Suprapubic skin (tissue), 4 donors: ENCODE measurements at regions not wholly inside any gene's neighbourhood (a gene's known extent, or its start where the extent isn't known, plus 50 kb on each side); places are given as distances from the start of the nearest gene placed in this dataset.

Experiments used
- DNase-seq, 2 donors: peaks; one replicate each; pipeline ENCODE4 v3.0.0-alpha.2; 2019; ENCODE audit warnings: low spot score in 2 of 2
- H3K27ac ChIP-seq: fragments of 200-600 bp; sonication (generic); one replicate; pipeline ENCODE4 v1.5.1; 2019
- H3K27me3 ChIP-seq: fragments of 200-600 bp; sonication (generic); one replicate; pipeline ENCODE4 v1.5.1; 2019
- H3K36me3 ChIP-seq: fragments of 200-600 bp; sonication (generic); one replicate; pipeline ENCODE4 v1.5.1; 2019
- H3K4me1 ChIP-seq: fragments of 200-600 bp; sonication (generic); one replicate; pipeline ENCODE4 v1.5.1; 2019
- H3K4me3 ChIP-seq: fragments of 200-600 bp; sonication (generic); one replicate; pipeline ENCODE4 v1.5.1; 2019; ENCODE audit warnings: mild to moderate bottlenecking
- H3K9me3 ChIP-seq: fragments of 200-600 bp; sonication (generic); one replicate; pipeline ENCODE4 v1.5.1; 2019
- EP300 ChIP-seq: sonication (generic); formaldehyde crosslinking; IDR thresholded peaks from one replicate; pipeline ENCODE4 v1.6.1; 2017; ENCODE audit warnings: antibody characterized with exemption
- POLR2A ChIP-seq, 2 donors: fragments of 450-650 bp; IDR thresholded peaks; one replicate each; pipeline ENCODE4 v1.6.1; 2017; ENCODE audit warnings: antibody characterized with exemption in 2 of 2, mild to moderate bottlenecking in 2 of 2, moderate library complexity in 2 of 2
- POLR2AphosphoS5 ChIP-seq, 3 donors: sonication (generic); formaldehyde crosslinking; IDR thresholded peaks; one replicate each; pipeline ENCODE4 v1.6.1; 2017; ENCODE audit warnings: antibody characterized with exemption in 3 of 3
- WGBS: methylation state at CpG from one replicate; pipeline ENCODE4 v1.1.5; 2018; 5-methylcytosine and 5-hydroxymethylcytosine counted together
- TF ChIP-seq, protein P1 (sequence below), 2 donors: fragments of 200-600 bp in 1 of 2; fragments of 450-650 bp in 1 of 2; sonication (generic) in 1 of 2; IDR thresholded peaks; one replicate each; pipeline ENCODE4 v1.5.1; 2016 to 2019; ENCODE audit warnings: antibody characterized with exemption in 2 of 2, mild to moderate bottlenecking in 1 of 2, moderate library complexity in 1 of 2

GRCh38 chr1:238621405-238621804, 730.7 kb upstream of the ZP4 start:
- Histone ChIP-seq H3K27me3 (no peaks in the 10 kb centered on the region), H3K4me3 (no peak overlapping the region), H3K4me1 (no peaks in the 10 kb centered on the region), H3K9me3 (no peaks in the 10 kb centered on the region), H3K36me3 (no peaks in the 10 kb centered on the region), H3K27ac (no peak overlapping the region)
- WGBS = 83% methylated on average over 1 of the region's 1 CpG
- TF ChIP-seq EP300 (no peak), POLR2AphosphoS5 (IDR thresholded peaks at IDR 0.05) (no peak), POLR2A (IDR thresholded peaks at IDR 0.05) (no peak)
- TF ChIP-seq, protein P1, sequence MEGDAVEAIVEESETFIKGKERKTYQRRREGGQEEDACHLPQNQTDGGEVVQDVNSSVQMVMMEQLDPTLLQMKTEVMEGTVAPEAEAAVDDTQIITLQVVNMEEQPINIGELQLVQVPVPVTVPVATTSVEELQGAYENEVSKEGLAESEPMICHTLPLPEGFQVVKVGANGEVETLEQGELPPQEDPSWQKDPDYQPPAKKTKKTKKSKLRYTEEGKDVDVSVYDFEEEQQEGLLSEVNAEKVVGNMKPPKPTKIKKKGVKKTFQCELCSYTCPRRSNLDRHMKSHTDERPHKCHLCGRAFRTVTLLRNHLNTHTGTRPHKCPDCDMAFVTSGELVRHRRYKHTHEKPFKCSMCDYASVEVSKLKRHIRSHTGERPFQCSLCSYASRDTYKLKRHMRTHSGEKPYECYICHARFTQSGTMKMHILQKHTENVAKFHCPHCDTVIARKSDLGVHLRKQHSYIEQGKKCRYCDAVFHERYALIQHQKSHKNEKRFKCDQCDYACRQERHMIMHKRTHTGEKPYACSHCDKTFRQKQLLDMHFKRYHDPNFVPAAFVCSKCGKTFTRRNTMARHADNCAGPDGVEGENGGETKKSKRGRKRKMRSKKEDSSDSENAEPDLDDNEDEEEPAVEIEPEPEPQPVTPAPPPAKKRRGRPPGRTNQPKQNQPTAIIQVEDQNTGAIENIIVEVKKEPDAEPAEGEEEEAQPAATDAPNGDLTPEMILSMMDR (IDR thresholded peaks at IDR 0.05) = no peak
- no peak for DNase-seq

- DNase-seq = no peak
Measured at GRCh38 chr1:238619652-238620051, 728.9 kb upstream of the ZP4 start.

DNA sequence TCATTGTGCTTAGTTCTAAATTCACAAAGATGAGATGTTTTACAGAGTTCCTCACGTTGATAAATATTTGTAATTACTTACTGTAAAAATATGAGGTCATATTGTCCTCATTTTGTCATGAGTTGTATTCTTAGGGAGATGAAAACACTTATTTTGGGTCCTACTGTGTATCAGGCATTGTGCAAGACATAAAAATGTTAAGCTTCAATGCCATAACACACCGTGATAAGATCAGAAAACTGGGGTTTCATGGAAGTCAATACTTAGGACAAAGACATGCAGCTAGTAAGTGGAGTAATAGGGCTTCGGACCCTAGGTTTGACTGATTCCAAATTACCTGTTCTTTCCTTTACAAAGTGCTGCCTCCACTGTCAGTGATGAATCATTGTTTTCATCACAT, 720.7 kb upstream of the ZP4 start:
- H3K9me3 ChIP-seq = no peaks in the 10 kb centered on the region
- no peak overlapping the region for H3K4me3 ChIP-seq
- H3K27ac ChIP-seq = no peak overlapping the region
- TF ChIP-seq POLR2A (IDR thresholded peaks at IDR 0.05) = no peak
- TF ChIP-seq, protein P1 (IDR thresholded peaks at IDR 0.05) = no peak
- TF ChIP-seq EP300 = no peak
- no peaks in the 10 kb centered on the region for H3K4me1 ChIP-seq
- H3K36me3 ChIP-seq = no peaks in the 10 kb centered on the region
- H3K27me3 ChIP-seq = no peaks in the 10 kb centered on the region
- DNase-seq = no peak
- WGBS = 57% methylated on average over 3 of the region's 3 CpGs

More at GRCh38 chr1:238619652-238620051, 728.9 kb upstream of the ZP4 start:
- Histone ChIP-seq H3K27ac (no peak overlapping the region), H3K4me3 (no peak overlapping the region), H3K27me3 (no peaks in the 10 kb centered on the region), H3K4me1 (no peaks in the 10 kb centered on the region), H3K36me3 (no peaks in the 10 kb centered on the region), H3K9me3 (no peaks in the 10 kb centered on the region)
- no peak for TF ChIP-seq POLR2A (IDR thresholded peaks at IDR 0.05)
- TF ChIP-seq, protein P1 (IDR thresholded peaks at IDR 0.05) = no peak

- WGBS = 80% methylated on average over 5 of the region's 5 CpGs
Measured at GRCh38 chr1:238608144-238608543, 717.4 kb upstream of the ZP4 start.

GRCh38 chr1:238606896-238607295, 716.2 kb upstream of the ZP4 start:
- Histone ChIP-seq H3K27ac (no peak overlapping the region), H3K36me3 (no peaks in the 10 kb centered on the region), H3K27me3 (no peaks in the 10 kb centered on the region), H3K4me1 (no peaks in the 10 kb centered on the region), H3K4me3 (no peak overlapping the region), H3K9me3 (no peaks in the 10 kb centered on the region)
- 59% methylated on average over 4 of the region's 4 CpGs for WGBS
- TF ChIP-seq POLR2A (IDR thresholded peaks at IDR 0.05) (no peak), POLR2AphosphoS5 (IDR thresholded peaks at IDR 0.05) (no peak), EP300 (no peak)
- TF ChIP-seq, protein P1 (IDR thresholded peaks at IDR 0.05) = no peak
- no peak for DNase-seq

More at GRCh38 chr1:238608144-238608543, 717.4 kb upstream of the ZP4 start:
- no peaks in the 10 kb centered on the region for H3K4me1 ChIP-seq
- no peak for DNase-seq
- no peak overlapping the region for H3K4me3 ChIP-seq
- no peaks in the 10 kb centered on the region for H3K9me3 ChIP-seq
- no peaks in the 10 kb centered on the region for H3K36me3 ChIP-seq
- H3K27me3 ChIP-seq = no peaks in the 10 kb centered on the region
- TF ChIP-seq, protein P1 (IDR thresholded peaks at IDR 0.05) = no peak
- no peak for TF ChIP-seq POLR2AphosphoS5 (IDR thresholded peaks at IDR 0.05)
- no peak for TF ChIP-seq EP300
- no peak for TF ChIP-seq POLR2A (IDR thresholded peaks at IDR 0.05)
- no peak overlapping the region for H3K27ac ChIP-seq
